SU-DHL-6 (cell line): ENCODE measurements at regions not wholly inside any gene's neighbourhood (a gene's known extent, or its start where the extent isn't known, plus 50 kb on each side); places are given as distances from the start of the nearest gene placed in this dataset.

ENCODE experiments used
- H2AFZ ChIP-seq: fragments of 200-600 bp; sonication (generic); 2 replicates; pipeline ENCODE4 v1.6.1; 2014; ENCODE audit warnings: low read depth, mild to moderate bottlenecking, moderate library complexity, mixed read lengths, antibody characterized with exemption, low read length; ENCODE audit not compliant: severe bottlenecking
- H3F3A ChIP-seq: fragments of 200-600 bp; shearing (Covaris generic); 2 replicates; pipeline ENCODE4 v1.6.0; 2016; ENCODE audit warnings: antibody characterized with exemption, mild to moderate bottlenecking; ENCODE audit not compliant: insufficient read depth
- H3K27ac ChIP-seq: fragments of 200-600 bp; sonication (generic); 2 replicates; pipeline ENCODE4 v1.5.1; 2016; ENCODE audit warnings: low read depth, mild to moderate bottlenecking, low read length, moderate library complexity, mixed read lengths
- H3K27me3 ChIP-seq: fragments of 200-600 bp; sonication (generic), shearing (Covaris generic); 2 replicates; pipeline ENCODE4 v1.6.0; 2014; ENCODE audit warnings: mild to moderate bottlenecking, low read length
- H3K36me3 ChIP-seq: fragments of 200-600 bp; sonication (generic); 2 replicates; pipeline ENCODE4 v1.6.1; 2014; ENCODE audit warnings: mild to moderate bottlenecking, low read length, mixed read lengths
- H3K4me2 ChIP-seq: fragments of 300-600, 200-600 bp; shearing (Covaris generic), sonication (generic); 2 replicates; pipeline ENCODE4 v1.6.0; 2014; ENCODE audit warnings: low read length, low read depth, mild to moderate bottlenecking; ENCODE audit not compliant: poor library complexity, severe bottlenecking
- H3K4me3 ChIP-seq: fragments of 200-600 bp; sonication (generic); 2 replicates; pipeline ENCODE4 v1.5.1; 2014; ENCODE audit warnings: antibody characterized with exemption, low read length, mild to moderate bottlenecking, mixed read lengths; ENCODE audit not compliant: insufficient read depth, poor library complexity, severe bottlenecking
- H3K79me2 ChIP-seq: fragments of 200-600 bp; sonication (generic); 2 replicates; pipeline ENCODE4 v1.6.1; 2014; ENCODE audit warnings: mild to moderate bottlenecking, low read length, moderate library complexity; ENCODE audit not compliant: insufficient read depth
- H3K9ac ChIP-seq: fragments of 200-600 bp; sonication (generic); 2 replicates; pipeline ENCODE4 v1.7.0; 2014; ENCODE audit warnings: mild to moderate bottlenecking, low read length
- H3K9me2 ChIP-seq: fragments of 200-600 bp; sonication (generic); replicated peaks from 2 replicates; pipeline ENCODE4 v1.6.1; 2014; ENCODE audit warnings: low read length; ENCODE audit not compliant: insufficient read depth
- H3K9me3 ChIP-seq: fragments of 200-600 bp; sonication (generic); 2 replicates; pipeline ENCODE4 v1.6.1; 2014; ENCODE audit warnings: low read length, mixed read lengths; ENCODE audit not compliant: insufficient read depth
- H4K20me1 ChIP-seq: fragments of 200-600 bp; sonication (generic); 2 replicates; pipeline ENCODE4 v1.6.1; 2014; ENCODE audit warnings: low read depth, mild to moderate bottlenecking, antibody characterized with exemption, low read length, moderate library complexity, mixed read lengths
- EZH2phosphoT487 ChIP-seq: fragments of 200-600 bp; sonication (generic), shearing (Covaris generic); conservative IDR thresholded peaks from 2 replicates; pipeline ENCODE4 v1.6.1; 2018; ENCODE audit warnings: mild to moderate bottlenecking, antibody characterized with exemption, low read length, moderate library complexity, mixed read lengths
- TF ChIP-seq, protein P1 (sequence below): fragments of 200-600 bp; sonication (generic); IDR thresholded peaks from one replicate; pipeline ENCODE4 v1.5.1; 2017; ENCODE audit warnings: antibody characterized with exemption, mild to moderate bottlenecking, low read length, moderate library complexity; ENCODE audit not compliant: insufficient read depth, poor library complexity, severe bottlenecking

GRCh38 chr22:27197052-27197451 is 539.7 kb downstream of the MIAT start:
- H3K79me2 ChIP-seq = no peaks in the 10 kb centered on the region
- H3K27ac ChIP-seq = no peak overlapping the region
- H3K9me2 ChIP-seq = no peaks in the 10 kb centered on the region
- no peaks in the 10 kb centered on the region for H3F3A ChIP-seq
- no peaks in the 10 kb centered on the region for H4K20me1 ChIP-seq
- H3K4me3 ChIP-seq = no peak overlapping the region
- TF ChIP-seq, protein P1, sequence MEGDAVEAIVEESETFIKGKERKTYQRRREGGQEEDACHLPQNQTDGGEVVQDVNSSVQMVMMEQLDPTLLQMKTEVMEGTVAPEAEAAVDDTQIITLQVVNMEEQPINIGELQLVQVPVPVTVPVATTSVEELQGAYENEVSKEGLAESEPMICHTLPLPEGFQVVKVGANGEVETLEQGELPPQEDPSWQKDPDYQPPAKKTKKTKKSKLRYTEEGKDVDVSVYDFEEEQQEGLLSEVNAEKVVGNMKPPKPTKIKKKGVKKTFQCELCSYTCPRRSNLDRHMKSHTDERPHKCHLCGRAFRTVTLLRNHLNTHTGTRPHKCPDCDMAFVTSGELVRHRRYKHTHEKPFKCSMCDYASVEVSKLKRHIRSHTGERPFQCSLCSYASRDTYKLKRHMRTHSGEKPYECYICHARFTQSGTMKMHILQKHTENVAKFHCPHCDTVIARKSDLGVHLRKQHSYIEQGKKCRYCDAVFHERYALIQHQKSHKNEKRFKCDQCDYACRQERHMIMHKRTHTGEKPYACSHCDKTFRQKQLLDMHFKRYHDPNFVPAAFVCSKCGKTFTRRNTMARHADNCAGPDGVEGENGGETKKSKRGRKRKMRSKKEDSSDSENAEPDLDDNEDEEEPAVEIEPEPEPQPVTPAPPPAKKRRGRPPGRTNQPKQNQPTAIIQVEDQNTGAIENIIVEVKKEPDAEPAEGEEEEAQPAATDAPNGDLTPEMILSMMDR = no peak
- no peak for TF ChIP-seq EZH2phosphoT487
- no peak overlapping the region for H3K9ac ChIP-seq
- no peaks in the 10 kb centered on the region for H3K36me3 ChIP-seq
- H2AFZ ChIP-seq = no peak overlapping the region
- H3K4me2 ChIP-seq = no peak overlapping the region
- no peaks in the 10 kb centered on the region for H3K9me3 ChIP-seq
- no peaks in the 10 kb centered on the region for H3K27me3 ChIP-seq

GRCh38 chr22:27197618-27198017 is 540.2 kb downstream of the MIAT start:
- no peak overlapping the region for H2AFZ ChIP-seq
- no peaks in the 10 kb centered on the region for H3K9me2 ChIP-seq
- H3K27ac ChIP-seq = no peak overlapping the region
- H3K9me3 ChIP-seq = no peaks in the 10 kb centered on the region
- H3K36me3 ChIP-seq = no peaks in the 10 kb centered on the region
- no peak overlapping the region for H3K4me2 ChIP-seq
- H3K9ac ChIP-seq = no peak overlapping the region
- no peak overlapping the region for H3K4me3 ChIP-seq
- H3K79me2 ChIP-seq = no peaks in the 10 kb centered on the region
- H3K27me3 ChIP-seq = no peaks in the 10 kb centered on the region
- H3F3A ChIP-seq = no peaks in the 10 kb centered on the region
- TF ChIP-seq, protein P1 = no peak
- TF ChIP-seq EZH2phosphoT487 = no peak
- no peaks in the 10 kb centered on the region for H4K20me1 ChIP-seq

DNA sequence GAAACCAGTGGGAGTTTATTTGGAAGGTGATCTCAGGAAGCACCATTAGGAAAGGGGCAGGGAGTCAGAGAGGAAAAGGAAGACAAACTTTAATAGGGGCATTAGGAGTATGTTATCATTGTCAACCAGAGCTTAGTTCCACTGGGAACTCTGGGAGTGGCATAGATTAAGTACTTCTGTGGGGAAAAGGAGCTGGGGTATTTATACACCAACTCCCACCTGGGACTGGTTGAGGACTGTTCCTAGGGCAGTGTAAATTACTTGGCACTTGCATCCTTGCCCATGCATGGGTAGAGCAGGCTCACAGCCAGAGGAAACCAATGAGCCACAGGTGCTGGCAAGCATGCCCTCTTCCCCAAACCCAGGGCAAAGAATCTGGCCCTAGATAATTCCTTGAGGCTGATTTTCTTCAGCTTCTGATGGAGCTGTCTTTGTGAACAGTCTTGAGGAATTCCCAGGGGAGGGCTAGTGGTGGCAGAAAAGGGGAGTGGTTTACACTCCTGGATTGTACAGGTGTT is 541.2 kb downstream of the MIAT start:
- Histone ChIP-seq H3K9me2 (no peaks in the 10 kb centered on the region), H3K36me3 (no peaks in the 10 kb centered on the region), H4K20me1 (no peaks in the 10 kb centered on the region), H3K9ac (no peak overlapping the region), H2AFZ (no peak overlapping the region), H3K4me2 (no peak overlapping the region), H3F3A (no peaks in the 10 kb centered on the region), H3K27ac (no peak overlapping the region), H3K9me3 (no peaks in the 10 kb centered on the region), H3K79me2 (no peaks in the 10 kb centered on the region), H3K4me3 (no peak overlapping the region), H3K27me3 (no peaks in the 10 kb centered on the region)
- TF ChIP-seq, protein P1 = no peak
- TF ChIP-seq EZH2phosphoT487 = no peak

DNA sequence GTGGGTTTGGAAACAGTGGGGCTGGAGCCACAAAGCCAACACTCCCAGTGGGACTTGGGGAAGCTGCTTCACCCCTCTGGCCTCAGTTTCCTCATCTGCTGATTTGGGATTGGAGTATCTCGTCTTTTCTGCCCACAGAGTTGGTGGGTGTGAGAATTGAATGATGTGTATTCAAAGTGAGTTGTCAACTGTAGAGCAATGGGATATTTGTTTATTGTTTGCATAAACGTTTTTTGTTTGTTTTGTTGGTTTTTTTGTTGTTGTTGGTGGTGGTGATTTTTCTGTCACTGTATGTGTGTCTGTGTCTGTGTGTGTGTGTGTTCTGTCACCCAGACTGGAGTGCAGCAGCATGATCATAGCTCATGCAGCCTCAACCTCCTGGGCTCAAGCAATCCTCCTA is 542.0 kb downstream of the MIAT start:
- Histone ChIP-seq H3K79me2 (no peaks in the 10 kb centered on the region), H3K4me3 (no peak overlapping the region), H3F3A (no peaks in the 10 kb centered on the region), H3K9me3 (no peaks in the 10 kb centered on the region), H4K20me1 (no peaks in the 10 kb centered on the region), H3K27me3 (no peaks in the 10 kb centered on the region), H3K9ac (no peak overlapping the region), H3K36me3 (no peaks in the 10 kb centered on the region), H3K9me2 (no peaks in the 10 kb centered on the region), H3K27ac (no peak overlapping the region), H2AFZ (no peak overlapping the region), H3K4me2 (no peak overlapping the region)
- TF ChIP-seq EZH2phosphoT487 = no peak
- TF ChIP-seq, protein P1 = no peak
